ENCODE measurements at regions not wholly inside any gene's neighbourhood (a gene's known extent, or its start where the extent isn't known, plus 50 kb on each side); places are given as distances from the start of the nearest gene placed in this dataset.

- Histone ChIP-seq H3K27me3 (ENCODE audit: control insufficient read depth, insufficient read depth, low read length) (no peaks in the 10 kb centered on the region), H3K9me3 (ENCODE audit: control insufficient read depth, insufficient read depth, low read length) (no peaks in the 10 kb centered on the region), H3K36me3 (ENCODE audit: control insufficient read depth, insufficient read depth, low read length) (no peaks in the 10 kb centered on the region), H3K4me3 (ENCODE audit: low read length) (no peak overlapping the region), H3K4me1 (ENCODE audit: control insufficient read depth, insufficient read depth, low read length) (no peaks in the 10 kb centered on the region), H3K27ac (ENCODE audit: low read length) (no peak overlapping the region)
- no peak for DNase-seq (ENCODE audit: low read depth, low spot score)
Measured at GRCh38 chr16:64240586-64240985, 881.3 kb downstream of the CDH11 start.

GRCh38 chr16:64238571-64238970 lies 883.3 kb downstream of the CDH11 start:
- no peaks in the 10 kb centered on the region for H3K36me3 ChIP-seq (ENCODE audit: control insufficient read depth, insufficient read depth, low read length)
- no peaks in the 10 kb centered on the region for H3K4me1 ChIP-seq (ENCODE audit: control insufficient read depth, insufficient read depth, low read length)
- DNase-seq (ENCODE audit: low read depth, low spot score), result no peak
- no peaks in the 10 kb centered on the region for H3K27me3 ChIP-seq (ENCODE audit: control insufficient read depth, insufficient read depth, low read length)
- no peak overlapping the region for H3K27ac ChIP-seq (ENCODE audit: low read length)
- no peaks in the 10 kb centered on the region for H3K9me3 ChIP-seq (ENCODE audit: control insufficient read depth, insufficient read depth, low read length)
- no peak overlapping the region for H3K4me3 ChIP-seq (ENCODE audit: low read length)

DNA sequence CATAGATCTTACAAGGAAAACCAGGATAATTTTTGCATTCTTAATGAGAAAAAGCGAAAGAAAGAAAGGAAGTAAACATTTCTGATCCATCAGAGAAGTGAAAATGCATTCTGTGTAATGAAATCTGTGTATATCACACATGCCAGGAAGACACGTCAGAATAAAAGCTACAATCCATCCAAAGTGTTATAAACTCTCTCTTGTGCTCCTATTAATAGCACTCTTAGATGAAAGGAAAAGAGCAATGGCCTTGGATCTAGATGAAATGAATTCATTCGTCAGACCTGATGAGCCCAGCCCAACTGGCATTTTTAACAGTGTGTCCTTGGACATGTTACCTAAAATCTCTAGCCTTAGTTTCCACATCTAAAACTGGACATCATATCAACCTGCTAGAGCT lies 885.5 kb downstream of the CDH11 start:
- no peak overlapping the region for H3K4me3 ChIP-seq (ENCODE audit: low read length)
- no CpG with 5 or more reads among the region's 3 CpGs for WGBS (ENCODE audit: insufficient coverage, insufficient read length)
- DNase-seq (ENCODE audit: low read depth, low spot score), result no peak
- H3K36me3 ChIP-seq (ENCODE audit: control insufficient read depth, insufficient read depth, low read length), result no peaks in the 10 kb centered on the region
- no peaks in the 10 kb centered on the region for H3K4me1 ChIP-seq (ENCODE audit: control insufficient read depth, insufficient read depth, low read length)
- H3K27me3 ChIP-seq (ENCODE audit: control insufficient read depth, insufficient read depth, low read length), result no peaks in the 10 kb centered on the region
- no peaks in the 10 kb centered on the region for H3K9me3 ChIP-seq (ENCODE audit: control insufficient read depth, insufficient read depth, low read length)
- no peak overlapping the region for H3K27ac ChIP-seq (ENCODE audit: low read length)

- Histone ChIP-seq H3K9me3 (ENCODE audit: control insufficient read depth, insufficient read depth, low read length) (no peaks in the 10 kb centered on the region), H3K27me3 (ENCODE audit: control insufficient read depth, insufficient read depth, low read length) (no peaks in the 10 kb centered on the region), H3K27ac (ENCODE audit: low read length) (no peak overlapping the region), H3K36me3 (ENCODE audit: control insufficient read depth, insufficient read depth, low read length) (no peaks in the 10 kb centered on the region), H3K4me3 (ENCODE audit: low read length) (no peak overlapping the region), H3K4me1 (ENCODE audit: control insufficient read depth, insufficient read depth, low read length) (no peaks in the 10 kb centered on the region)
- no CpG with 5 or more reads among the region's 3 CpGs for WGBS (ENCODE audit: insufficient coverage, insufficient read length)
- DNase-seq (ENCODE audit: low read depth, low spot score), result no peak
Measured at GRCh38 chr16:64234200-64234599, 887.7 kb downstream of the CDH11 start.

- Histone ChIP-seq H3K27ac (ENCODE audit: low read length) (no peak overlapping the region), H3K9me3 (ENCODE audit: control insufficient read depth, insufficient read depth, low read length) (no peaks in the 10 kb centered on the region), H3K4me1 (ENCODE audit: control insufficient read depth, insufficient read depth, low read length) (no peaks in the 10 kb centered on the region), H3K4me3 (ENCODE audit: low read length) (no peak overlapping the region), H3K27me3 (ENCODE audit: control insufficient read depth, insufficient read depth, low read length) (no peaks in the 10 kb centered on the region), H3K36me3 (ENCODE audit: control insufficient read depth, insufficient read depth, low read length) (no peaks in the 10 kb centered on the region)
- WGBS (ENCODE audit: insufficient coverage, insufficient read length), result no CpG with 5 or more reads among the region's 2 CpGs
- no peak for DNase-seq (ENCODE audit: low read depth, low spot score)
Measured at GRCh38 chr16:64225696-64226095, 896.2 kb downstream of the CDH11 start.

GRCh38 chr16:64225036-64225435 lies 896.8 kb downstream of the CDH11 start:
- WGBS (ENCODE audit: insufficient coverage, insufficient read length), result no CpG with 5 or more reads among the region's 10 CpGs
- Histone ChIP-seq H3K27me3 (ENCODE audit: control insufficient read depth, insufficient read depth, low read length) (no peaks in the 10 kb centered on the region), H3K4me3 (ENCODE audit: low read length) (no peak overlapping the region), H3K36me3 (ENCODE audit: control insufficient read depth, insufficient read depth, low read length) (no peaks in the 10 kb centered on the region), H3K4me1 (ENCODE audit: control insufficient read depth, insufficient read depth, low read length) (no peaks in the 10 kb centered on the region), H3K27ac (ENCODE audit: low read length) (no peak overlapping the region), H3K9me3 (ENCODE audit: control insufficient read depth, insufficient read depth, low read length) (no peaks in the 10 kb centered on the region)
- DNase-seq (ENCODE audit: low read depth, low spot score), result no peak

DNA sequence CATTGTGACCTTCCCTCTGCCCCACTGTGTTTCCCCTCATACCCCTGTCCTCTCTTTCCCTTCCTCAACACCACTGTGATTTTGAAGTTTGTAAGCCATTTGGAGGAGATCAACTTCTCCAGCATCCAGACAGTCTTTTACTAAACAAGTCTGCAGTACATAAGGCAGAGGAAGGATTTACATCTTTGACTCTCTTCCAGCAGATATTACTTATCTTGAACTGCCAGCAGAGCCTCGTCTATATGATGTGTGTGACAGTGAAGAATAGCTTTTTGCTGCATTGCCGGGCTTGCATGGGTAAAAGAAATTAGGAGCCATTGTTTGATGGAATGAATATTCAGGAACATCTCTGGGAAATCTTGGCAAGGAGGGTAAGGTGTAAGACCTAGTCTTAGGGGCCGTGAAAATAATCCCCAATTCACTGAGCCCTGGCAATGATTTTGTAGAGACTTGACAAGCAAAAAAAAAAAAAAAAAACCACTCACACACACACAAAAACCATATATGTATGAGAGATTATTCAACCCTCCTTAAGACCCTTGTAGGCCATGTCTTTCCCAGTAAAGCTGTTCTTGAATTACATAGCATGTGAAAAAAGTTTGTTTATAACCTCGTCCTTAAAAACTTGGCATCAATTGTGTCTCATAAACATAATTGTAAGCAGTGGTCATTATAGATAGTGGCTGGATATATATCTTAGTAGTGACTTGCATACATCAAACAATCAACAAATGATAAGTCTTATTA lies 903.9 kb downstream of the CDH11 start:
- WGBS (ENCODE audit: insufficient coverage, insufficient read length), result no CpG with 5 or more reads among the region's 4 CpGs
- H3K4me3 ChIP-seq (ENCODE audit: low read length), result no peak overlapping the region
- H3K36me3 ChIP-seq (ENCODE audit: control insufficient read depth, insufficient read depth, low read length), result no peaks in the 10 kb centered on the region
- H3K9me3 ChIP-seq (ENCODE audit: control insufficient read depth, insufficient read depth, low read length), result no peaks in the 10 kb centered on the region
- no peak for DNase-seq (ENCODE audit: low read depth, low spot score)
- no peaks in the 10 kb centered on the region for H3K27me3 ChIP-seq (ENCODE audit: control insufficient read depth, insufficient read depth, low read length)
- no peaks in the 10 kb centered on the region for H3K4me1 ChIP-seq (ENCODE audit: control insufficient read depth, insufficient read depth, low read length)
- no peak overlapping the region for H3K27ac ChIP-seq (ENCODE audit: low read length)

DNA sequence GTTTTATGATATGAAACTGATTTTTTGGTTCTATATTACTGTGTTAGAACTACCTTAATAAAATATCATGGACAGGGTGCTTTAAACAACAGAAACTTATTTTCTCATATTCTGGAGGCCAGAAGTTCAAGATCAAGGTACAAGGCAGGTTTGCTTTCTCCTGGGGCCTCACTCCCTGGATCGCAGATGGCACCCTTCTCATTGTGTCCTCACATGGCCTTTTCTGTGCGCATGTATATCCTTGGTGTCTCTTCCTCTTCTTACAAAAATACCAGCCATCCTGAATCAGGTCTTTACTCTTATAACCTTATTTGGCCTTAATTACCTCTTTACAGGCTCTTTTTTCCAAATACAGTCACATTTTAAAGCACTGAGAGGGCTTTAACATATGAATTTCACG lies 906.1 kb downstream of the CDH11 start:
- no peak for DNase-seq (ENCODE audit: low read depth, low spot score)
- Histone ChIP-seq H3K27me3 (ENCODE audit: control insufficient read depth, insufficient read depth, low read length) (no peaks in the 10 kb centered on the region), H3K9me3 (ENCODE audit: control insufficient read depth, insufficient read depth, low read length) (no peaks in the 10 kb centered on the region), H3K36me3 (ENCODE audit: control insufficient read depth, insufficient read depth, low read length) (no peaks in the 10 kb centered on the region), H3K4me1 (ENCODE audit: control insufficient read depth, insufficient read depth, low read length) (no peaks in the 10 kb centered on the region), H3K4me3 (ENCODE audit: low read length) (no peak overlapping the region), H3K27ac (ENCODE audit: low read length) (no peak overlapping the region)
- no CpG with 5 or more reads among the region's 3 CpGs for WGBS (ENCODE audit: insufficient coverage, insufficient read length)

DNA sequence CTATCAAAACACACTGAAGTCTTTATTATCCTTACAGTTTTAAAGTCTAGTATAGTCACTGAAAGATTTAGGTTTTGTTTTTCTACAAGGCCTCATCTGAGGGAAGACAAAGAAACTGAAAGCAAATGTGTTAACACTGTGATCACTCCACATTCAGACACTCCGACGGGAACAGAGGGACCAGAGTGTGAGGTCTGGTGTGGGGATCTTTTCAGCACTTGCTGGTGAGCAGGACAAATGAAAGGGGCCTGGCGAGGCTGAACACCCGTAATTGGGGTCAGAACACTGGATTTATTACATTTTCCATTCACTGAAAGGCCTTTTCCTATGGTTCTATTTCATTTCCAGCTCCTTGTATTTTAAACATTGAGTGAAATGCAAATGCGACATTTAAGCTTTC lies 910.5 kb downstream of the CDH11 start:
- Histone ChIP-seq H3K4me1 (ENCODE audit: control insufficient read depth, insufficient read depth, low read length) (no peaks in the 10 kb centered on the region), H3K4me3 (ENCODE audit: low read length) (no peak overlapping the region), H3K9me3 (ENCODE audit: control insufficient read depth, insufficient read depth, low read length) (no peaks in the 10 kb centered on the region), H3K27me3 (ENCODE audit: control insufficient read depth, insufficient read depth, low read length) (no peaks in the 10 kb centered on the region), H3K27ac (ENCODE audit: low read length) (no peak overlapping the region), H3K36me3 (ENCODE audit: control insufficient read depth, insufficient read depth, low read length) (no peaks in the 10 kb centered on the region)
- no peak for DNase-seq (ENCODE audit: low read depth, low spot score)
- no CpG with 5 or more reads among the region's 5 CpGs for WGBS (ENCODE audit: insufficient coverage, insufficient read length)

DNA sequence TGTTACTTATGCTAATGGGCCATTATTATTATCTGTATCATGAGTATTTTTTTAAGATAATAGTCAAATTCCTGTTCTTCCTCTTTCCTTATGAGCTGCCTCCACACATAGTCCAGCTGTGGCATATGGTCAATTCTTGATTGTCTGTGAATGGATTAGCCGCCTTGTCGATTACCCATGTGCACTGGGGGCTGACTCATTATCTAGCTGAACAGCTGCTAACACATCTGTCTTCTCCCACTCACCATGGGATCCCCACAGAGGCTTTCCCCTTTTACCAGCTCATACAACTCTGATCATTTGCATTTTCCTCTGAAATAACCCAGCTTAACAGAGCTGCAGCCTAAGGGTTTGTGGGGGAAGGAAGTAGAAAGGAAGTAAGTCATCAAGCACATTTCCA lies 915.0 kb downstream of the CDH11 start:
- H3K27ac ChIP-seq (ENCODE audit: low read length), result no peak overlapping the region
- no peaks in the 10 kb centered on the region for H3K36me3 ChIP-seq (ENCODE audit: control insufficient read depth, insufficient read depth, low read length)
- no CpG with 5 or more reads among the region's 2 CpGs for WGBS (ENCODE audit: insufficient coverage, insufficient read length)
- H3K4me3 ChIP-seq (ENCODE audit: low read length), result no peak overlapping the region
- no peaks in the 10 kb centered on the region for H3K27me3 ChIP-seq (ENCODE audit: control insufficient read depth, insufficient read depth, low read length)
- H3K4me1 ChIP-seq (ENCODE audit: control insufficient read depth, insufficient read depth, low read length), result no peaks in the 10 kb centered on the region
- H3K9me3 ChIP-seq (ENCODE audit: control insufficient read depth, insufficient read depth, low read length), result no peaks in the 10 kb centered on the region
- no peak for DNase-seq (ENCODE audit: low read depth, low spot score)

GRCh38 chr16:64203126-64203525 lies 918.7 kb downstream of the CDH11 start:
- Histone ChIP-seq H3K27ac (ENCODE audit: low read length) (no peak overlapping the region), H3K4me1 (ENCODE audit: control insufficient read depth, insufficient read depth, low read length) (no peaks in the 10 kb centered on the region)
- WGBS (ENCODE audit: insufficient coverage, insufficient read length), result no CpG with 5 or more reads among the region's 4 CpGs

More at GRCh38 chr16:64203126-64203525, 918.7 kb downstream of the CDH11 start:
- no peak overlapping the region for H3K4me3 ChIP-seq (ENCODE audit: low read length)
- H3K36me3 ChIP-seq (ENCODE audit: control insufficient read depth, insufficient read depth, low read length), result no peaks in the 10 kb centered on the region
- no peaks in the 10 kb centered on the region for H3K9me3 ChIP-seq (ENCODE audit: control insufficient read depth, insufficient read depth, low read length)
- DNase-seq (ENCODE audit: low read depth, low spot score), result no peak
- no peaks in the 10 kb centered on the region for H3K27me3 ChIP-seq (ENCODE audit: control insufficient read depth, insufficient read depth, low read length)
